Skeletal muscle cell (primary cell): ENCODE measurements at regions not wholly inside any gene's neighbourhood (a gene's known extent, or its start where the extent isn't known, plus 50 kb on each side); places are given as distances from the start of the nearest gene placed in this dataset.
A peak's percentile ranks its signal among the peaks of the same experiment; 100 is the strongest.
"Not testable (repeated sequence)": the region's sequence is repeated elsewhere in the genome, so short reads cannot be mapped to it uniquely, and the experiment has no call there.

Experiments
- DNase-seq: peaks from one replicate; pipeline ENCODE4 v3.0.0-alpha.2; 2010; ENCODE audit warnings: low read depth
- H3K4me3 ChIP-seq: 2 replicates; pipeline ENCODE4 v1.5.1; 2011; ENCODE audit warnings: low read depth, mild to moderate bottlenecking, control low read depth, low read length, moderate library complexity

GRCh38 chr7:355568-355967 lies 65.6 kb downstream of the FOXL3 start:
- DNase-seq: no peak
- no peak overlapping the region for H3K4me3 ChIP-seq

GRCh38 chr7:356087-356486 lies 66.1 kb downstream of the FOXL3 start:
- H3K4me3 ChIP-seq: no peak overlapping the region
- DNase-seq: no peak

- no peak overlapping the region for H3K4me3 ChIP-seq
- no peak for DNase-seq
Measured at GRCh38 chr7:356691-357462, 66.9 kb downstream of the FOXL3 start.

GRCh38 chr7:357531-358209 lies 67.7 kb downstream of the FOXL3 start:
- DNase-seq: no peak

GRCh38 chr7:358352-358751 lies 68.4 kb downstream of the FOXL3 start:
- DNase-seq: no peak
- H3K4me3 ChIP-seq: no peak overlapping the region

More at GRCh38 chr7:357531-358209, 67.7 kb downstream of the FOXL3 start:
- H3K4me3 ChIP-seq: no peak overlapping the region

GRCh38 chr7:359226-359765 lies 69.3 kb downstream of the FOXL3 start:
- no peak overlapping the region for H3K4me3 ChIP-seq
- DNase-seq: no peak

GRCh38 chr7:359766-360361 lies 69.9 kb downstream of the FOXL3 start:
- no peak for DNase-seq
- no peak overlapping the region for H3K4me3 ChIP-seq

- H3K4me3 ChIP-seq: no peak overlapping the region
- DNase-seq: no peak
Measured at GRCh38 chr7:360454-361100, 70.6 kb downstream of the FOXL3 start.

- H3K4me3 ChIP-seq, DNase-seq: not testable (repeated sequence)
Measured at GRCh38 chr7:361182-361581, 71.2 kb downstream of the FOXL3 start.

- peak overlapping the region; percentile 21 for H3K4me3 ChIP-seq
- no peak for DNase-seq
Measured at GRCh38 chr7:361680-362401, 71.9 kb downstream of the FOXL3 start.

- H3K4me3 ChIP-seq: peak overlapping the region; percentile 21
- DNase-seq: no peak
Measured at GRCh38 chr7:362402-363096, 72.6 kb downstream of the FOXL3 start.

- H3K4me3 ChIP-seq: no peak overlapping the region
- DNase-seq: no peak
Measured at GRCh38 chr7:363626-364025, 73.7 kb downstream of the FOXL3 start.

GRCh38 chr7:364536-364935 lies 74.6 kb downstream of the FOXL3 start:
- H3K4me3 ChIP-seq: no peak overlapping the region
- DNase-seq: no peak

- no peak for DNase-seq
- no peak overlapping the region for H3K4me3 ChIP-seq
Measured at GRCh38 chr7:365593-365992, 75.6 kb downstream of the FOXL3 start.

- H3K4me3 ChIP-seq: no peak overlapping the region
- no peak for DNase-seq
Measured at GRCh38 chr7:366161-366803, 76.3 kb downstream of the FOXL3 start.

- no peak for DNase-seq
Measured at GRCh38 chr7:367351-367901, 77.5 kb downstream of the FOXL3 start.

GRCh38 chr7:368651-369475 lies 78.9 kb downstream of the FOXL3 start:
- DNase-seq: no peak
- no peak overlapping the region for H3K4me3 ChIP-seq

More at GRCh38 chr7:367351-367901, 77.5 kb downstream of the FOXL3 start:
- H3K4me3 ChIP-seq: no peak overlapping the region
